H1 (cell line): ENCODE measurements at regions not wholly inside any gene's neighbourhood (a gene's known extent, or its start where the extent isn't known, plus 50 kb on each side); places are given as distances from the start of the nearest gene placed in this dataset.

Experiments
- ASH2L ChIP-seq: fragments of 200-600, 300-600 bp; sonication (generic); IDR thresholded peaks from one replicate; pipeline ENCODE4 v1.7.1; 2017; ENCODE audit warnings: low read length
- BRCA1 ChIP-seq: IDR thresholded peaks from 2 replicates; pipeline ENCODE4 v1.6.1; 2012; ENCODE audit warnings: low read depth, low read length, improper control_type of control experiment
- CTCF ChIP-seq, 3 experiments: IDR thresholded peaks; 1 replicate in 2 of 3; 2 replicates in 1 of 3; pipeline versions ENCODE4 v1.5.1 to v1.6.1; 2011; ENCODE audit warnings: low read length in 3 of 3, mild to moderate bottlenecking in 3 of 3, inconsistent platforms in 2 of 3, low read depth in 1 of 3, moderate library complexity in 1 of 3; ENCODE audit not compliant: insufficient read depth in 1 of 3; ENCODE audit errors: control extremely low read depth in 1 of 3
- EZH2 ChIP-seq: fragments of 200-600 bp; sonication (generic); IDR thresholded peaks from 2 replicates; pipeline ENCODE4 v1.7.1; 2012; ENCODE audit warnings: low read depth, mild to moderate bottlenecking, moderate library complexity, low read length, inconsistent platforms; ENCODE audit not compliant: severe bottlenecking
- HDAC2 ChIP-seq, 2 experiments: fragments of 300-600 bp in 1 of 2; sonication (generic) in 1 of 2; IDR thresholded peaks; 2 replicates each; pipeline ENCODE4 v1.6.1; 2011 to 2012; ENCODE audit warnings: low read depth in 2 of 2, low read length in 2 of 2, mild to moderate bottlenecking in 2 of 2, moderate library complexity in 2 of 2, borderline replicate concordance in 1 of 2, inconsistent platforms in 1 of 2
- JUN ChIP-seq: IDR thresholded peaks from 2 replicates; pipeline ENCODE4 v1.6.1; 2011; ENCODE audit warnings: low read depth, mild to moderate bottlenecking, improper control_type of control experiment, low read length
- KDM1A ChIP-seq: fragments of 200-600, 300-600 bp; sonication (generic); IDR thresholded peaks from 2 replicates; pipeline ENCODE4 v1.7.1; 2016; ENCODE audit warnings: mild to moderate bottlenecking, low read length, borderline replicate concordance
- MAX ChIP-seq: IDR thresholded peaks from 2 replicates; pipeline ENCODE4 v1.6.1; 2012; ENCODE audit warnings: inconsistent platforms
- PHF8 ChIP-seq: fragments of 200-600 bp; sonication (generic); conservative IDR thresholded peaks from 2 replicates; pipeline ENCODE4 v1.7.1; 2012; ENCODE audit warnings: low read depth, mild to moderate bottlenecking, inconsistent platforms, low read length, moderate library complexity
- POLR2A ChIP-seq, 2 experiments: IDR thresholded peaks; 1 replicate in 1 of 2; 2 replicates in 1 of 2; pipeline ENCODE4 v1.6.1; 2011; ENCODE audit warnings: low read depth in 2 of 2, low read length in 2 of 2, mild to moderate bottlenecking in 2 of 2; ENCODE audit errors: control extremely low read depth in 1 of 2
- POLR2AphosphoS5 ChIP-seq: IDR thresholded peaks from 2 replicates; pipeline ENCODE4 v1.6.1; 2011; ENCODE audit warnings: low read depth, low read length
- SUZ12 ChIP-seq: fragments of 200-600 bp; sonication (generic); IDR thresholded peaks from 2 replicates; pipeline ENCODE4 v1.6.1; 2012; ENCODE audit warnings: mild to moderate bottlenecking, inconsistent platforms, low read length, moderate library complexity, mixed read lengths
- YY1 ChIP-seq: IDR thresholded peaks from 2 replicates; pipeline ENCODE4 v1.6.1; 2011; ENCODE audit warnings: low read depth, mild to moderate bottlenecking, low read length

GRCh38 chr6:156016186-156016976 lies 560.7 kb upstream of the NOX3 start:
- TF ChIP-seq KDM1A: no peak
- TF ChIP-seq ASH2L: no peak
- no peak for TF ChIP-seq SUZ12
- no peak for TF ChIP-seq POLR2A (IDR thresholded peaks at IDR 0.05; ENCODE audit: control extremely low read depth in 1 of 2, low read depth in 2 of 2, low read length in 2 of 2)
- TF ChIP-seq BRCA1: no peak
- TF ChIP-seq MAX: no peak
- no peak for TF ChIP-seq CTCF (IDR thresholded peaks at IDR 0.05; ENCODE audit: control extremely low read depth in 1 of 3, insufficient read depth in 1 of 3, low read depth in 1 of 3, low read length in 3 of 3)
- TF ChIP-seq POLR2AphosphoS5: no peak
- TF ChIP-seq YY1: no peak
- TF ChIP-seq EZH2: no peak
- TF ChIP-seq PHF8: no peak
- TF ChIP-seq JUN: no peak
- TF ChIP-seq HDAC2 (IDR thresholded peaks at IDR 0.05; ENCODE audit: borderline replicate concordance in 1 of 2, low read depth in 2 of 2, low read length in 2 of 2): no peak
